AG04450 (cell line): ENCODE measurements at regions not wholly inside any gene's neighbourhood (a gene's known extent, or its start where the extent isn't known, plus 50 kb on each side); places are given as distances from the start of the nearest gene placed in this dataset.

Experiments
- CTCF ChIA-PET: fragments of 300-600, 350-600 bp; formaldehyde crosslinking; extraction: SDS; loops from one replicate; lab custom pipeline; 2022; ENCODE audit warnings: antibody characterized with exemption, inconsistent platforms; lab: Charles Lee
- POLR2A ChIA-PET: fragments of 350-600 bp; formaldehyde crosslinking; extraction: SDS; loops from one replicate; lab custom pipeline; 2021; ENCODE audit warnings: antibody characterized with exemption, inconsistent platforms; lab: Yijun Ruan, JAX
- DNase-seq: peaks from one replicate; pipeline ENCODE4 v3.0.0-alpha.2; 2011; ENCODE audit warnings: low read depth, low spot score
- H3K27ac ChIP-seq: one replicate; pipeline ENCODE4 v1.5.1; 2012; ENCODE audit warnings: low read depth, low read length, control low read depth
- H3K27me3 ChIP-seq: one replicate; pipeline ENCODE4 v1.6.0; 2012; ENCODE audit warnings: low read length; ENCODE audit not compliant: control insufficient read depth, insufficient read depth
- H3K4me3 ChIP-seq: 2 replicates; pipeline ENCODE4 v1.5.1; 2011; ENCODE audit warnings: mild to moderate bottlenecking, low read depth, low read length, control low read depth
- H3K9me3 ChIP-seq: 2 replicates; pipeline ENCODE4 v1.5.1; 2012; ENCODE audit warnings: low read length; ENCODE audit not compliant: control insufficient read depth, insufficient read depth
- CTCF ChIP-seq: IDR thresholded peaks from 2 replicates; pipeline ENCODE4 v1.5.1; 2011; ENCODE audit warnings: low read depth, low read length, control low read depth, inconsistent platforms

GRCh38 chr3:153574445-153574844 is 412.4 kb downstream of the RAP2B start:
- H3K9me3 ChIP-seq, result no peaks in the 10 kb centered on the region
- ChIA-PET POLR2A (no interaction called here), CTCF (no interaction called here)
- no peak for DNase-seq
- no peaks in the 10 kb centered on the region for H3K27me3 ChIP-seq
- no peak for TF ChIP-seq CTCF
- H3K27ac ChIP-seq, result no peak overlapping the region
- H3K4me3 ChIP-seq, result no peak overlapping the region

- no peak for DNase-seq
- H3K9me3 ChIP-seq, result no peaks in the 10 kb centered on the region
- no peaks in the 10 kb centered on the region for H3K27me3 ChIP-seq
- CTCF ChIA-PET, result no interaction called here
- POLR2A ChIA-PET, result no interaction called here
- H3K27ac ChIP-seq, result no peak overlapping the region
- no peak for TF ChIP-seq CTCF
- no peak overlapping the region for H3K4me3 ChIP-seq
Measured at GRCh38 chr3:153577059-153577736, 415.2 kb downstream of the RAP2B start.

GRCh38 chr3:153578046-153578445 is 416.0 kb downstream of the RAP2B start:
- TF ChIP-seq CTCF, result no peak
- H3K9me3 ChIP-seq, result no peaks in the 10 kb centered on the region
- H3K4me3 ChIP-seq, result no peak overlapping the region
- no peak overlapping the region for H3K27ac ChIP-seq
- H3K27me3 ChIP-seq, result no peaks in the 10 kb centered on the region
- POLR2A ChIA-PET, result no interaction called here
- DNase-seq, result no peak
- CTCF ChIA-PET, result no interaction called here

- Histone ChIP-seq H3K27me3 (peaks cover 5% of the 10 kb centered on the region), H3K9me3 (no peaks in the 10 kb centered on the region), H3K4me3 (no peak overlapping the region), H3K27ac (no peak overlapping the region)
- CTCF ChIA-PET, result interaction anchor here (0.5 kb wide), 1 partner anchor 559 kb away, joined by 5 read pairs; no protein-coding TSS in a partner anchor
- no peak for TF ChIP-seq CTCF
- DNase-seq, result no peak
- POLR2A ChIA-PET, result no interaction called here
Measured at GRCh38 chr3:153590051-153590450, 428.0 kb downstream of the RAP2B start.

- TF ChIP-seq CTCF, result no peak
- ChIA-PET CTCF (no interaction called here), POLR2A (no interaction called here)
- no peak overlapping the region for H3K4me3 ChIP-seq
- H3K9me3 ChIP-seq, result no peaks in the 10 kb centered on the region
- H3K27ac ChIP-seq, result no peak overlapping the region
- no peak for DNase-seq
- peaks cover 5% of the 10 kb centered on the region for H3K27me3 ChIP-seq
Measured at GRCh38 chr3:153591561-153592245, 429.7 kb downstream of the RAP2B start.
